HG02870 (cell line): ENCODE measurements at regions not wholly inside any gene's neighbourhood (a gene's known extent, or its start where the extent isn't known, plus 50 kb on each side); places are given as distances from the start of the nearest gene placed in this dataset.

Experiments
- ATAC-seq: cut with Tn5 transposase; IDR thresholded peaks from one replicate; pipeline ENCODE4 v1.9.1; 2021; ENCODE audit warnings: mild to moderate bottlenecking, moderate library complexity; ENCODE audit not compliant: unreplicated experiment

DNA sequence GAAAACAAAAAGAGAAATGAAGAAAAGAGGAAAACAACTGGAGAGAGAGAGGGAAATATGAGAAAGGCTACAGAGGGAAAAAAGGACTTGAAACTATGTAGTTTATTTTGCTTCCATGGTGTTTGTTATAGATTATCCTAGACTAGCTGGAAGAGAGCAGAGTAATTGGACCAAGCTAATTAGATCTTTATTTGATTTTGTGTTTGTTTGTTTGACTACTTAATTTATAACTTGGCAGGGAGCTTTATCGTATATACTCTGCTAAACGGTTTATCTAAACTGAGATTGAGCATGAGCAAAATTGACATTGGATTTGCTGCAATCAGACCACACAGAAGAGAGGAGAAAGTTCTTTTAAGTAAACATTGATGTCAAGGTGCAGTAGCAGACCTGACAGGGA, 443.8 kb upstream of the USP24 start:
- ATAC-seq = no peak

DNA sequence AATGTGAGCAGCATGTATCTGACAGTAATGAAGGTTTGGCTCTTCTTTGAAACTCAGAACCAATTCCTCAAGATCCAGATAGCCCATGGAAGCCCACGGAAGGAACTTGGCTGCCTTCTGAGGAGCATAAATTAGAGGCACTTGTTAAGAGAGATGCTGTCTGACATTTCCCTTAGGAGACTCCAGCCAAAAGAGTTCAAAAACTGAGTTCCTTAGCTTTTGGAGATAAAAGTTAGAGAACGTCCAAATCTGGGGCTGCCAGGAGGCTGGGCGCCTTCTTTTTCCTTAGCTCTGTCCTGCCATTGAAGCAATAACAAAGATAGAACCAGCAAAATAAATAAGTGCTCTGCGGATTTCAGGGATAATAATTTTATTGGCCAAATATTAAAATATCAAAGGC, 439.6 kb upstream of the USP24 start:
- ATAC-seq = no peak

DNA sequence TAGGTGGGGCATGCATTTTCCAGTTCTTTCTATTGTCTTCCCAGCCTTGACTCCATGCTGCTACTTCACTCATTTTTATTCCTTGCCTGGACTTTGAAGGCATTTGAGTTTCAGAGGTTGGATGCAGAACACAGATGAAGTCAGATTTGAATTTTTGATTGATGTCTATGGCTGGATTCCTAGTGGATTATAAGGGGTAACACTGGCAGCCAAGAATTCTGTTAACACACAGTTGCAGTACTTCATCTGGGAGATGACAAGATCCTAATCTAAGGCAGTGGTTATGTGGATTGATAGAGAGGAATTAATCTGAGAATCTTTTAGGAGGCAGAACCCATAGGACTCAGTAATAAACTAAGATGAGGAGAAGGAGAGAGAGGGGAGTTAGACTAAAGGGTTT, 439.0 kb upstream of the USP24 start:
- no peak for ATAC-seq

GRCh38 chr1:55650444-55650843, 435.3 kb upstream of the USP24 start:
- no peak for ATAC-seq

DNA sequence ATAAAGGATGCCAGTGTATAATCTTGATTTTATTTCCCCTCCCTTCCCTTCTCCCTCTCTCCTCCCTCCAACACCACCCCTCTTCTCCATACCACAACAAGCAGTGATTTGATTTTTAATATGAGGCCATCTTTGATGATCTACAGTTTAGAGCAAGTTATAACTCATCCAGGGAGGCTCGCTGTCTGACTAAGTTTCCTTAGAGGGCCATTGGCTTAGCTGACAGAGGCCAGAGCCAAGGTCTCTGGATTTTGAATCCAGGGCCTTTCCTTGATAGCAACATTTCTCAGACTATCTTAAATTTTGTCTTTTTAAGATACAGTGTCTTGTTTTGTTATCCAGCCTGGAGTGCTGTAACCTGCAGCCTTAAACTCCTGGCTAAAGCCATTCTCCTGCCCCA, 431.0 kb upstream of the USP24 start:
- ATAC-seq = no peak

GRCh38 chr1:55645270-55645669, 430.1 kb upstream of the USP24 start:
- ATAC-seq = no peak

DNA sequence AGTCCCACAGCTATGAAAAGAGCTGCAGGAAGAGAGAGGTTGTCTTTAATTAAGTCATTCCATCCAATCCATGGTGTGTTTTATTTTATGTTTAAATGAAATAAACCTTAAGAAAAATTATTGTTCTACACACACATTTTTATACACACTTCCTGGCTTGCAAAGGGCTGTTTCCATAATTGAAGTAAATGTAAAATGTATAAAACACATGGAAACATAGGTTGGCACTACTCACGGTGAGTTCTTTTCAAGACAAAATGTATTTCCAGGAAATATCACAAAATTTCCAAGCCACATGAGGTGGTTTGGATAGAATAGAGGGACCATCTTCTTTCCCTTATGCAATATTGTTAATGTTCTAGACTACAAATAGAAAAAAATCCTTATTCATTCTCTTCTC, 426.8 kb upstream of the USP24 start:
- no peak for ATAC-seq

DNA sequence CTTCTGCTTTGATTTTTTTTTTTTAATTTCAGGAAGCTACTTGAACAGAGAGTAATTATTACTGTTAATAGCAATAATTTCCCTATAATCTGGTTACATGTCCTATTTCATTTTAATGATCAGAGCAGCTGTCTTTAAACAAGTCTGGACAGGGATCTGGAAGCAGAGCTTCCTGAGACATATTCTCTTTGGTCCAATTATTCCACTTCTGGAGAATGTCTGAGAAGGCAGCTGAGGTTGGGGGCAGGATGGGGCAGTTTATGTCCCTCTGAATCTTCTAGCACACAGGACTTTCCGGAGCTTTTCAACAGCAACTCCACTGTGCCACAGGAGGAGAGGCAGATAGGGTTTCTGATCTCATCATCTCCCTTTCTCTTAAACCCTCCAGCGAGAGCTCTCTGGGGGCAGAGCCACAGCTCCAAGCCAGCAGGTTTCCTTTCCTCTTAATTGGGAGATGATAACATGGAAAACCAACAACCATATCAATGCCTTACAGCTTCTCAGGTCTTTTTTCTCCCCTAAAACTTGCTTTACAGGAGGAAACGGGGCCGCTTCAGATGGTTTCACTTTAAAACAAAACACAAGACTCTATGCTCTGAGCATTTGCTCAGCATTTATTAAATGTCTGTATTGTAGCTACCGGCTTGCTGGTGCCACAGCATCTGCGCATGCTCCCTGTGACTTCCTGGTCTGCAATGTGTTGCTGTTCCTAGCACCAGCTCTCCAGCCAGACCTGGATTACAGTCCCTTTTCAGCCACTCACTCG, 425.7 kb upstream of the USP24 start:
- no peak for ATAC-seq

GRCh38 chr1:55639526-55639925, 424.4 kb upstream of the USP24 start:
- ATAC-seq = no peak

DNA sequence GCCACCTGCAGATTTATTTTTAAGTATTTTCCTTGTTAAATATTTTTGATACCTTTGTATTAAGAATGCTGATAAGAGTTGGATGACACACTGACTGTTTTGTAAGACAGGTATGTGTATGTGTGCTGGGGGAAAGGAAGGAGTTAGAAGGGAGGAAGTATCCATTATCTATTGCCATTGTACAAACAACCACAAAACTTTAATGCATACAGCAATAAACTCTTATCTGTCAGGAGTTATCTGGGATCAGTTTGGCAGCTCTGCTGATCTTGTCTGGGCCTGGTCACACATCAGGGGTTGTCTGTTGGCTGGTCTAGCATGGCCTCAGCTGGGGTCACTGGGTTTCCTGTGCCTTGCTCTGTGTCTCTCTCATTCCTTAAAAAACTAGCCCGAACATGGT, 423.9 kb upstream of the USP24 start:
- ATAC-seq = no peak

DNA sequence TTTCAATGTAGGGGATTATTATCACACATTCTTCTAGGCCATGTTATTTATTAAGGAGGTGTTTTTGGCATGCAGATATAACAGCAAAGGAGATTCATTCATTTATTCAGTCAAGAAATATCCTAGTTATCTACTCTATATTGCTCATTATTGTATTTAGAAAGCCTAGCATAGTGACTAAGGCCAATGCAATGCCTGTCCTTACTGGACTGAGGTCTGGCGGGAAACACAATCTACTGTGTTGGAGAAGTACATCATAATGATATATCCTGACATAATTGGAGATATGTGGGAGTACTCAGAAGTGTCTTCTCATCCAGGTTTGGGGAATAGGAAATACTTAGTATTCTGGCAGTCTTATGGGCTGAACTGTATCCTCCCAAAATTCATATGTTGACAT, 421.5 kb upstream of the USP24 start:
- no peak for ATAC-seq

- ATAC-seq = no peak
These were observed 420.7 kb upstream of the USP24 start for GRCh38 chr1:55635856-55636255.

DNA sequence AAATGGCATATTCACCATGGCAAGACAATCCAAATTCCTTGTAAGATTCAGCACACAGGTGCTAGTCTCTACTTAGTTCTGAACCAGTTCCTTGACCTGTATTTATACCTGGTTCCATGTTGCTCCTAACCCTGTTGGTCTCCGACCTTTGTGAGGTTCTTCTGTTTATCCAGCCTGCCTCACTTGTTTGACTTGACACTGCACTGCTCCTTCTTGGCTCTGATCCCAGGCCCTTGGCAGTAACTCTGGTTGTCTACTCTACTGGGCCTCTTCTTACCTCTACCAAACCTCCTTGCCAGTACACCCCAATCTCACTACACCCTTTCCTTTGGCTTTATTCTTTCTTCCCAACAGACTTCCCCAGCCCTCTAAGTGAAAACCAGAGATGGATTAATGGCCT, 419.4 kb upstream of the USP24 start:
- ATAC-seq = no peak

DNA sequence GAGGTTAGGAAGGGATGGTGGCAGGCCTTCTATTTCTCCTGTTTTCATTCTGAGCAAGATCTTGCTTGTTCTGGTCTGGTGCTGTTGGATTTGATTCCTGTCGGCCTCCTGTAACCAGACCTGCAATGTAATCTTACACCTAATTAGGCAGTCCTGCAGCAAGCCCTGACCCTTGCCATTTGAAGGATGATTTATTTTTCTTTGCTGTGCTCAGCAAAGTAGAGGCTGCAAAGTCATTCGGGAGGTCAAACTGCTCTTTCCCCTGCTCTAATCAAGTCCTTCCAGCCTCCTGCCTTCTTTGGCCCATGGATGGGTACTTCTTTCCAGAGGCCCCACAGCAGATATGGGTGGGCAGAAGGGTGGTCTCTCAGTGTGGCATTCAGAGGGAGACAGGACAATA, 417.7 kb upstream of the USP24 start:
- ATAC-seq = no peak

DNA sequence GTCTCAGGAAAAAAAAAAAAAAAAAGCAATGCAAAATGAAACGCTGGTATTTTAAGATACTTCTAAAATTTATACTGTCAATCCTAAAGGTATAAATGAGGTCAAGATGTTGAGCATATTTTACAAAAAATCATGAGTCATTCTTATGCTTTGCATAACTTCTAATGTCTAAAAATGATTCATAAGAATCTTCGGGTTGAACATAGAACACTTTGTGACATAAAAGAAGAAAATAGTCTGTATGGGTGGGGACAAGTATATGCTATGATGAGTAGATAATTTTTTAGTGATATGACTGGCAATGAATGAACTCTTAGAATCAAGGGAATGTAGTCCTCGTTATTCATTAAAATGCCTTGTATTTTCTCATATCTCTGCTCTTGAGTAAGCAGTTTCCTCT, 416.9 kb upstream of the USP24 start:
- no peak for ATAC-seq

GRCh38 chr1:55631509-55631908, 416.3 kb upstream of the USP24 start:
- ATAC-seq = no peak

GRCh38 chr1:55626326-55626725, 411.2 kb upstream of the USP24 start:
- no peak for ATAC-seq

- no peak for ATAC-seq
These were observed 409.6 kb upstream of the USP24 start for GRCh38 chr1:55624766-55625165.

DNA sequence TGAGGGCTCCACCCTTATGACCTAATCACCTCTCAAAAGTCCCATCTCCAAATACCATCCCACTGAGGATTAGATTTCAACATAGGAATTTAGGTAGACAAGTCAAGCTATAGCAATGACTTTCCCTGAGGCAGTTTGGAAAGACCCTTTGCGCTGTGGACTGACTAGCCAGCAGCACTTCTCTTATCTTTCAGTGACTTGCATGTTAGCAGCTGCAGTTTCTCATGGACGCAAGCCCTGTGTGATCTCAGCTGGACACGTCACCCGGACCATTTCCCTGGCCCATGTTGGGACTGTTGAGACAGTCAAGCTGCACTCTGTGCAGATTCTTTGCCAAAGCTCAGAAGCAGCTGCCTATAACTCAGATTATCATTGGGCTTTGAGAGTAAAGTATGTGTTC, 408.1 kb upstream of the USP24 start:
- no peak for ATAC-seq

DNA sequence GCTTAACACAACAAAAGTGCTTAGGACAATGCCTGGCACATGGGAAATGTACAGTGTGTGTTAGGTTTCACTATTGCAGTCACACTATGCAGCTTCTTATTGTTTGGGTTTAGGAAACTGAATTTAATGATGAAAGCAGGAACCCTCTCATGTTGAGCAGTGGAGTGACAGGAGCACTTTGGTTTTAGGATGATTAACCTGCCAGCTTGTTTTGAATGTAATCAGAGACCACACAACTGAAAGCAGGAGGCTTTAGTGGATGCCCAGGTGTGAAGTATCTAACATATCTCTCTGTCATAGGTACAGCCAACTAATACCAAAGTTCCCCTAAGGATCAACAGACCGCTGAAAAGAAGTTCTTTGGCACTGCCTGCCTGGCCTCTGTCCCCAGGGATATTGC, 406.9 kb upstream of the USP24 start:
- ATAC-seq = no peak

- no peak for ATAC-seq
These were observed 403.0 kb upstream of the USP24 start for GRCh38 chr1:55618199-55618598.

GRCh38 chr1:55617288-55617982, 402.3 kb upstream of the USP24 start:
- ATAC-seq = no peak

DNA sequence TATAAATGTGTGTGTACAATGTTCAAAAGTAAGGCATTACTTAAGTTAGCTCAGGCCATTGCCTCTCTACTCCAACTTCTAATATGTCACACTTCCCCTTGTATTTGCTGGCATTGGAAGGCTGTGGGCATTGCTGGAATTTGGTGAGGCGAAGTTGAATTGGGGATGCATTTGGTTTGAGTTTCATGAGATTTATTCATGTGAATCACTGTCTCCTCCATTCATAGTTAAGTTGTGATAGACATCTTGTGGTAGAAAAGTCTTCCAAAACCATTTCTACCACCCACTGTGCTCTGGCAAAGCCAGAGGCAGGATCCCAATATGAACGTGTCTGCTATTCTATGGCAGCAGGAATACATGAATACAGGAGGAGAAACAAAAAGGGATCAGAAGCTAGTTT, 397.8 kb upstream of the USP24 start:
- ATAC-seq = no peak
